Transverse colon (tissue), 4 donors: ENCODE measurements at regions not wholly inside any gene's neighbourhood (a gene's known extent, or its start where the extent isn't known, plus 50 kb on each side); places are given as distances from the start of the nearest gene placed in this dataset.
"Not testable (repeated sequence)": the region's sequence is repeated elsewhere in the genome, so short reads cannot be mapped to it uniquely, and the experiment has no call there.

Source experiments
- CTCF ChIP-seq, 5 experiments: fragments of 200-600 bp in 3 of 5; fragments of 450-650 bp in 2 of 5; sonication (generic) in 3 of 5; IDR thresholded peaks; 1 replicate in 2 of 5; 2 replicates in 3 of 5; pipeline ENCODE4 v1.5.1; 2016 to 2017; ENCODE audit warnings: antibody characterized with exemption in 5 of 5, inconsistent platforms in 3 of 5, mild to moderate bottlenecking in 2 of 5, moderate library complexity in 1 of 5
- EP300 ChIP-seq: sonication (generic); formaldehyde crosslinking; IDR thresholded peaks from one replicate; pipeline ENCODE4 v1.6.1; 2017; ENCODE audit warnings: antibody characterized with exemption, low read depth
- POLR2A ChIP-seq: fragments of 450-650 bp; IDR thresholded peaks from one replicate; pipeline ENCODE4 v1.6.1; 2016; ENCODE audit warnings: antibody characterized with exemption, mild to moderate bottlenecking, moderate library complexity
- POLR2AphosphoS5 ChIP-seq, 3 donors: sonication (generic); formaldehyde crosslinking; IDR thresholded peaks; one replicate each; pipeline ENCODE4 v1.6.1; 2016; ENCODE audit warnings: antibody characterized with exemption in 3 of 3

- not testable (repeated sequence) for TF ChIP-seq CTCF (IDR thresholded peaks at IDR 0.05); EP300; POLR2AphosphoS5 (IDR thresholded peaks at IDR 0.05); POLR2A
Observed at GRCh38 chr9:61386035-61386815, 196.4 kb downstream of the SPATA31A7 start.
